ENCODE measurements at regions not wholly inside any gene's neighbourhood (a gene's known extent, or its start where the extent isn't known, plus 50 kb on each side); places are given as distances from the start of the nearest gene placed in this dataset.

- TF ChIP-seq CTCF (IDR thresholded peaks at IDR 0.05) (no peak), ZFX (IDR thresholded peaks at IDR 0.05; ENCODE audit: borderline replicate concordance) (no peak)
Observed at GRCh38 chr14:84253326-84253725, 1276.6 kb upstream of the FLRT2 start.

All from 22Rv1 (cell line).